ENCODE measurements at regions not wholly inside any gene's neighbourhood (a gene's known extent, or its start where the extent isn't known, plus 50 kb on each side); places are given as distances from the start of the nearest gene placed in this dataset.

DNA sequence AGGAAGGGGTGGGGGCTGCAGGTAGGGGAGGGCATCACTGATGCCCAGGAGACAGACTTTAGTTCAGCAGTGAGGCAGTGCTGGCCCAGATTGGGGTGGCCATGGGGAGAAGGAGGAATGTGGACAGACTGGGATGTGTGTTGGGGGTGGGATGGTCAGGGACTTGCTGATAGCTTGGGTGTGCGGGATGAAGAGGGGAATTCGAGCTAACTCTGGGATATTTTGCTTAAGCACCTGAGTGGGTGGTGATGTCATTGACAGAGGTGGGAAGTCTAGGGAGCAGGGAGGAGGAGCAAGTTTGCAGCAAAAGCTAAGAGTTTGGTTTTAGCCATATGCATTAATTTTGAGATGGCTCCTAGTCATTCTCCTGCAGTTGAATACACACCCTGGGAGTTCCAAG lies 207.5 kb downstream of the RPLP1 start:
- Histone ChIP-seq H3K79me2 (ENCODE audit: insufficient read depth, low read depth, low read length) (no peaks in the 10 kb centered on the region), H3K4me2 (ENCODE audit: low read length) (no peak overlapping the region), H3K36me3 (ENCODE audit: insufficient read depth, low read length) (no peaks in the 10 kb centered on the region), H3K4me3 (ENCODE audit: low read depth, low read length, poor library complexity, severe bottlenecking) (no peak overlapping the region), H3K9me2 (ENCODE audit: insufficient read depth, low read length) (no peaks in the 10 kb centered on the region), H3K9me3 (ENCODE audit: low read length) (no peaks in the 10 kb centered on the region), H3K27ac (ENCODE audit: low read depth, low read length, poor library complexity, severe bottlenecking) (no peak overlapping the region), H3K4me1 (ENCODE audit: insufficient read depth, low read length, poor library complexity, severe bottlenecking) (no peaks in the 10 kb centered on the region), H4K20me1 (ENCODE audit: insufficient read depth, low read length) (no peaks in the 10 kb centered on the region), H2AFZ (ENCODE audit: low read length) (no peak overlapping the region)
- DNase-seq (ENCODE audit: low spot score): no peak
- no TSS peak for BruUV-seq (replicated peaks)
- CTCF ChIA-PET (ENCODE audit: unreplicated experiment): no interaction called here
- POLR2A ChIA-PET: no interaction called here
- intact Hi-C loops (cut with micrococcal nuclease; ENCODE audit: unreplicated experiment): no loop called here
- TF ChIP-seq, protein P1, sequence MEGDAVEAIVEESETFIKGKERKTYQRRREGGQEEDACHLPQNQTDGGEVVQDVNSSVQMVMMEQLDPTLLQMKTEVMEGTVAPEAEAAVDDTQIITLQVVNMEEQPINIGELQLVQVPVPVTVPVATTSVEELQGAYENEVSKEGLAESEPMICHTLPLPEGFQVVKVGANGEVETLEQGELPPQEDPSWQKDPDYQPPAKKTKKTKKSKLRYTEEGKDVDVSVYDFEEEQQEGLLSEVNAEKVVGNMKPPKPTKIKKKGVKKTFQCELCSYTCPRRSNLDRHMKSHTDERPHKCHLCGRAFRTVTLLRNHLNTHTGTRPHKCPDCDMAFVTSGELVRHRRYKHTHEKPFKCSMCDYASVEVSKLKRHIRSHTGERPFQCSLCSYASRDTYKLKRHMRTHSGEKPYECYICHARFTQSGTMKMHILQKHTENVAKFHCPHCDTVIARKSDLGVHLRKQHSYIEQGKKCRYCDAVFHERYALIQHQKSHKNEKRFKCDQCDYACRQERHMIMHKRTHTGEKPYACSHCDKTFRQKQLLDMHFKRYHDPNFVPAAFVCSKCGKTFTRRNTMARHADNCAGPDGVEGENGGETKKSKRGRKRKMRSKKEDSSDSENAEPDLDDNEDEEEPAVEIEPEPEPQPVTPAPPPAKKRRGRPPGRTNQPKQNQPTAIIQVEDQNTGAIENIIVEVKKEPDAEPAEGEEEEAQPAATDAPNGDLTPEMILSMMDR (conservative IDR thresholded peaks at IDR 0.05; ENCODE audit: low read length): no peak
- TF ChIP-seq EZH2phosphoT487 (IDR thresholded peaks at IDR 0.05; ENCODE audit: borderline replicate concordance, low read depth, low read length): no peak

DNA sequence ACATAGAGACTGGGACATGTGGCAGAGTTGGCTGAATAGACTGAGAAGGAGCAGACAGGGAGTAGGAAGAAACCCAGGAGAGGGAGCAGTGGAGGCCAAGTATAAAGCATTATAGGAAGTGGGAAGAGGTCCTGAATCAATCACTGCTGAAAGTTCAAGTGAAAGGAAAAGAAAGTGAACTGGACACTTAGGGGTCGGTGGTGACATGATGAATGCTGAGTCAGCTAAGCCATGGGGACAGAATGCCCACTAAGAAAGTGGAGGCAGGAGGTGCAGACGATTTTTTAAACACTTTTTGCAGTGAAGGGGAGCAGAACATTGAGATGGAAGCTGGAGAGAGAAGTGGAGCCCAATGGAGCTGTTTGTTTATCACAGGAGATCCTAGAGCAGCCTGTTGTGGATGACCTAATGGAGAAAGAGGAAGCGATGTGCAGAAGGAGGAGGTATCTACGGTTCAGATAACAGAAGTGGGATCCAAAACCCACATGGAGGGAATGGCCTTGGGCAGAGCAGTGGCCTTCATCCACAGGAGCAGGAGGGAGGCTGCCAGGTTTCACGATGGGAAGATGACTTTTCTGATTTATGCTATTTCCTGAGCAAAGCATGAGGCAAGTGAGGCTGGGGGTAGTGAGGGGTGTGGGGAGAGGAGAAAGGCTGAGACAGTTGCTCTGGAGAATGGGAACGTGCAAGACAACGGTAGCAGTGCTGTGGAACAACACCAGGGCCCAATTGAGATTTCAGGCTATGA lies 208.2 kb downstream of the RPLP1 start:
- intact Hi-C loops (cut with micrococcal nuclease; ENCODE audit: unreplicated experiment): no loop called here
- CTCF ChIA-PET (ENCODE audit: unreplicated experiment): no interaction called here

DNA sequence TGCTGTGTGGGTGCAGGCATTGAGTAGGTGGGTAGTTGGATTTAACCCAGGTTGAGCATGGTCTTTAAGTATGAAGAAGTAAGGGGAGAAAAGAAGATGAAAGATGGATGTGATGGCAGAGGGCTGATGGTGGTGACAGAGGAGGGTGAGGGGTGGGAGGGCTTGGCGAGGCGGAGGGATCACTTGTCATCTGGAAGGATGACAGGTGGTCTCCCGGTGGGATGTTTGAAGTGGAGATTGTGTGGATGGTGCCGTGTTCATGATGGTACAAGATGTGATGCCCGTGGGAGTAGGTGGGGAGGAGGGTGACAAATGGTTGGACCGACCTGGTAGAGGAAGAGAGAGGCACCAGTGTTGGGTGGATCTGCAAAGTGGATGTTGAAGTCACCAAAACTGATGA lies 208.8 kb downstream of the RPLP1 start:
- no peak for DNase-seq (ENCODE audit: low spot score)
- Histone ChIP-seq H3K79me2 (ENCODE audit: insufficient read depth, low read depth, low read length) (no peaks in the 10 kb centered on the region), H3K4me3 (ENCODE audit: low read depth, low read length, poor library complexity, severe bottlenecking) (no peak overlapping the region), H3K27ac (ENCODE audit: low read depth, low read length, poor library complexity, severe bottlenecking) (no peak overlapping the region), H4K20me1 (ENCODE audit: insufficient read depth, low read length) (no peaks in the 10 kb centered on the region), H2AFZ (ENCODE audit: low read length) (no peak overlapping the region), H3K4me2 (ENCODE audit: low read length) (no peak overlapping the region), H3K4me1 (ENCODE audit: insufficient read depth, low read length, poor library complexity, severe bottlenecking) (peaks cover 3% of the 10 kb centered on the region), H3K36me3 (ENCODE audit: insufficient read depth, low read length) (no peaks in the 10 kb centered on the region), H3K9me2 (ENCODE audit: insufficient read depth, low read length) (no peaks in the 10 kb centered on the region), H3K9me3 (ENCODE audit: low read length) (no peaks in the 10 kb centered on the region)
- POLR2A ChIA-PET: no interaction called here
- CTCF ChIA-PET (ENCODE audit: unreplicated experiment): no interaction called here
- intact Hi-C loops (cut with micrococcal nuclease; ENCODE audit: unreplicated experiment): no loop called here
- BruUV-seq (replicated peaks): no TSS peak
- TF ChIP-seq, protein P1 (conservative IDR thresholded peaks at IDR 0.05; ENCODE audit: low read length): no peak
- TF ChIP-seq EZH2phosphoT487 (IDR thresholded peaks at IDR 0.05; ENCODE audit: borderline replicate concordance, low read depth, low read length): no peak

More for the DNA sequence above, 208.2 kb downstream of the RPLP1 start:
- Histone ChIP-seq H2AFZ (ENCODE audit: low read length) (no peak overlapping the region), H3K9me2 (ENCODE audit: insufficient read depth, low read length) (no peaks in the 10 kb centered on the region), H4K20me1 (ENCODE audit: insufficient read depth, low read length) (no peaks in the 10 kb centered on the region), H3K4me2 (ENCODE audit: low read length) (no peak overlapping the region), H3K4me3 (ENCODE audit: low read depth, low read length, poor library complexity, severe bottlenecking) (no peak overlapping the region), H3K36me3 (ENCODE audit: insufficient read depth, low read length) (no peaks in the 10 kb centered on the region), H3K4me1 (ENCODE audit: insufficient read depth, low read length, poor library complexity, severe bottlenecking) (no peaks in the 10 kb centered on the region), H3K27ac (ENCODE audit: low read depth, low read length, poor library complexity, severe bottlenecking) (no peak overlapping the region), H3K79me2 (ENCODE audit: insufficient read depth, low read depth, low read length) (no peaks in the 10 kb centered on the region), H3K9me3 (ENCODE audit: low read length) (no peaks in the 10 kb centered on the region)
- POLR2A ChIA-PET: no interaction called here
- DNase-seq (ENCODE audit: low spot score): no peak
- BruUV-seq (replicated peaks): no TSS peak
- TF ChIP-seq EZH2phosphoT487 (IDR thresholded peaks at IDR 0.05; ENCODE audit: borderline replicate concordance, low read depth, low read length): no peak
- TF ChIP-seq, protein P1 (conservative IDR thresholded peaks at IDR 0.05; ENCODE audit: low read length): no peak
